Astrocyte (in vitro differentiated cells and primary cell): ENCODE measurements at regions not wholly inside any gene's neighbourhood (a gene's known extent, or its start where the extent isn't known, plus 50 kb on each side); places are given as distances from the start of the nearest gene placed in this dataset.

Experiments
- EZH2 ChIP-seq: IDR thresholded peaks from 2 replicates; pipeline ENCODE4 v1.6.1; 2012; ENCODE audit warnings: mild to moderate bottlenecking, low read length, inconsistent platforms; ENCODE audit not compliant: insufficient read depth
- TF ChIP-seq, protein P1 (sequence below): IDR thresholded peaks from 2 replicates; pipeline ENCODE4 v1.5.1; 2011; ENCODE audit warnings: low read depth, mild to moderate bottlenecking, inconsistent platforms, low read length, moderate library complexity; ENCODE audit not compliant: insufficient read depth

DNA sequence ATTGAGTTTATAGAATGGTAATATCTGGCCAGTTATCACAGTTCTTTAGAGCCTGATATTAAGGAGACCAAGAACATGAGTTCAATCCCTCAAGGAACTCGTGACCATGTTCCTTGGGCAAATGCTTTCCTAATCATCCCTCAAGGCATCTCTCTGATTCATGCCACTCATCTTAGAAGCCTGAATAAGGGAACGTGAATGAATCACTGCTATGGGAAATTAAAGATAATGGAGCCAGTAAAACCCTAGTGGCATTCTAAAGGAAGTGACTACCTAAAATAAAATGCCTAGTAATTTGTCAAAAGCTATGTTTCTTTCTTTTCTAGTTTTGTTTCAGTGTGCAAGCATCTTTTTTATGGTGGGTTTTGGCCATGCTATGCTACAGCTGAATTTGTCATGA, 1161.3 kb downstream of the C4orf33 start:
- TF ChIP-seq, protein P1, sequence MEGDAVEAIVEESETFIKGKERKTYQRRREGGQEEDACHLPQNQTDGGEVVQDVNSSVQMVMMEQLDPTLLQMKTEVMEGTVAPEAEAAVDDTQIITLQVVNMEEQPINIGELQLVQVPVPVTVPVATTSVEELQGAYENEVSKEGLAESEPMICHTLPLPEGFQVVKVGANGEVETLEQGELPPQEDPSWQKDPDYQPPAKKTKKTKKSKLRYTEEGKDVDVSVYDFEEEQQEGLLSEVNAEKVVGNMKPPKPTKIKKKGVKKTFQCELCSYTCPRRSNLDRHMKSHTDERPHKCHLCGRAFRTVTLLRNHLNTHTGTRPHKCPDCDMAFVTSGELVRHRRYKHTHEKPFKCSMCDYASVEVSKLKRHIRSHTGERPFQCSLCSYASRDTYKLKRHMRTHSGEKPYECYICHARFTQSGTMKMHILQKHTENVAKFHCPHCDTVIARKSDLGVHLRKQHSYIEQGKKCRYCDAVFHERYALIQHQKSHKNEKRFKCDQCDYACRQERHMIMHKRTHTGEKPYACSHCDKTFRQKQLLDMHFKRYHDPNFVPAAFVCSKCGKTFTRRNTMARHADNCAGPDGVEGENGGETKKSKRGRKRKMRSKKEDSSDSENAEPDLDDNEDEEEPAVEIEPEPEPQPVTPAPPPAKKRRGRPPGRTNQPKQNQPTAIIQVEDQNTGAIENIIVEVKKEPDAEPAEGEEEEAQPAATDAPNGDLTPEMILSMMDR = peak; percentile 18
- TF ChIP-seq EZH2 = no peak
